Limb (tissue), 2 donors: ENCODE measurements at regions not wholly inside any gene's neighbourhood (a gene's known extent, or its start where the extent isn't known, plus 50 kb on each side); places are given as distances from the start of the nearest gene placed in this dataset.
"Not testable (repeated sequence)": the region's sequence is repeated elsewhere in the genome, so short reads cannot be mapped to it uniquely, and the experiment has no call there.

Experiments
- DNase-seq, 2 donors: peaks; one replicate each; pipeline ENCODE4 v3.0.0-alpha.2; 2016; ENCODE audit errors: extremely low spot score in 2 of 2

DNA sequence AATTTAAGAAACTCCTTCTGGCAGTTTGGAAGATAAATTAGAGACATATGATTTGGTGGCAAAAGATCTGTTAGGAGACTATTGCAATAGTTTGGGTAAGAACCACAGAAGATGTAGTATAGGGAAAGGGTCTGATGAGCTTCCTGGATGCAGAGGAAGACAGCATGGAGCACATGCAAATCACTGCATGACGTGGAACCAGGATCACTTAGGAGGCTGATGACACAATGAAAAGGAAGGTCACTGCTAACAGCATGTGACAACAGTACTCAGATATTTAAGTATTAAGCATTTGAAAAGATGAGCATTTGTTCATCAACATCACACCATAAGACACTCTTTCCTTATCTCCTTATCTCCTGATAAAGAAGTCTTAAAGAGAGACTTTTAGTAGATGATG, 167.8 kb upstream of the LDB2 start:
- no peak for DNase-seq

DNA sequence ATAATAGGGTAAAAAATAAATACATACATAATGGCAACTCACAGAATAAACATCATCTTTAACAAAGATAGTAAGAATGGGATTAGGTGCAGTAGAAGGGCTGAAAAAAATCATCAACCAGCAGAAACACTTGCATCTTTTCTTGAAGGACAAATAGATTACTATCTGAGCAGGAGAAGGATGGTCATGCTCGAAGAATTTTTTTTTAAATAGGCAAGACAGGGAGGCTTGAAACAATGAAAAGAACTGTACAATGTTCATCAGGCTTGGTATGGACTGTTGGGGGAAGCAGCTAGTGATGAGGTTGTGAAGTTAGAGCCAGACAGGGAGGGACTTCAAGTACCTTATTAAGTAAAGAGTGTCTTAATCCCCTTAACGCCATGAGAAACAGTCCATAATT, 167.4 kb upstream of the LDB2 start:
- DNase-seq: no peak

DNA sequence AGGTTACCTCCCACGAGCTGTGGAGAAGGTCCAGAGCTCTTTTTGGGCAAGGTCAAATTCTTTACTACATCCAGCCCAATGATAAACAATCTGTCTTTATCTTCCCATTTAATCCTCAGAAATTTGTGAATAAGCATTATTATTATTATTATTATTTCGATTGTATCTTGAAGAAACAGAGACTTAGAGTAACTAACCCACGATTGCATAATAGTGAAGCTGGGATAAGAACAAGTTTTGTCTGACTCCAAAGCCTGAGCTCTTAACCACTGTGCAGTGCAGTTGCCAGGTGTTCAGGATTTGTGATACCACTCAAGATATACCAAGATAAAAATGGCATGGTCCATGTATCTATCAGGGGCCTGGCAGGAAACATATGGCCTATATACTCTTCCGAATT, 166.5 kb upstream of the LDB2 start:
- DNase-seq: no peak

DNA sequence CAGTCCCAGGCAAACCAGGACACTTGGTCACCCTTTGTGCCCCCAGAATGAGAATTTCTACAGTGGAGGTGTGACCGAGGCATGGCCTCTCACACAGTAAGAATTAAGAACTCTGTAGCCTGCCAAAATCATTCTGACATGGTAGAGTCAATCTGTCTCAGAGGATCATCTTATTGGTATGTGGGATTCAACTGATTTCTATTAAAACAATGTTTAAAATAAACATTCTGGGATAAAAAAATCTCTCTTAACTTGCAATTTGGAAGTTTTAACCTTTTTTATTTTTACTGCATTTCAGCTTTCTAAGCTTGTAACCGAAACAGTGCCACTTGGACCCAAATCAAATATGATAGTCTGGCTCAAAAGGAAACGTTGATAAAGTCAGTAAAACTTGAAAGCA, 165.4 kb upstream of the LDB2 start:
- no peak for DNase-seq

GRCh38 chr4:17060230-17060629, 161.8 kb upstream of the LDB2 start:
- DNase-seq: no peak

- DNase-seq: peak in 1 of 2 donors; percentile 70
Measured at GRCh38 chr4:17058916-17059741, 160.7 kb upstream of the LDB2 start.

DNA sequence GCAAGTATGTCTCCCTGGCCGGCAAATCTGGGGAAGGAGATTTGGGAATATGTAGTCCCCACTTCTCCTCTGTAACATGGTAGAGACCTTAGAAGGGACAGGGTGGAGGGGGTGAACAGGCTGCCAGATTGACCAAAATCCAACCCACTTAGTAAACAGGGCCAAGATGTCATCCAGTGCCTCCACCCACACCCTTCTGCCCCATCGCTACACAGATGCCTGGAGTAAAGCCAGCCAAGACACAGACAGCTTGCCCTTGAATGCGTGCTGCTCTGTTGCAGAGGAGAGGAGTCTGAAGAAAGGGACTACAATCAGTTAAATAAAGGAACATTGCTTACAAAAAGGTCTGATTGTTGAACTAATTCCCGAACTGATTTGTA, 160.1 kb upstream of the LDB2 start:
- peak in 1 of 2 donors; percentile 34 for DNase-seq

DNA sequence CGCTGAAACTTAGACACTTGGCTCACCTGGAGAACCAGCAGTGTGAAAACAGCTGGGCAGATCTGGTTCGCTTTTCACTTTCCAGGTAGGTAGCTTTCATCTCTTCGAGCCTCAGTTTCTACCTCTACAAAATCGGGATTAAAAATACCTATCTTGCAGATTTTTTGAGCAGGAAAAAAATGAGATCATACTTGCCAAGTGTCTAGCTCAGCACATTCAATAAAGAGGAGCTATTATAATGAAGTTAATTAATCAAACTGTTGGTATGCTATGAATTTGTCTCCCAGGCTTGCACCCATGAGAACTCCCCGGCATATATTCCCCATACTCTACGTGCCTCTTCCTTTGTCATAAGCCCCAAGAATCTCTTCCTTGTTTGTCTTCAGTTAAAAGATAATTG, 158.6 kb upstream of the LDB2 start:
- no peak for DNase-seq

GRCh38 chr4:17055788-17056187, 157.3 kb upstream of the LDB2 start:
- no peak for DNase-seq

DNA sequence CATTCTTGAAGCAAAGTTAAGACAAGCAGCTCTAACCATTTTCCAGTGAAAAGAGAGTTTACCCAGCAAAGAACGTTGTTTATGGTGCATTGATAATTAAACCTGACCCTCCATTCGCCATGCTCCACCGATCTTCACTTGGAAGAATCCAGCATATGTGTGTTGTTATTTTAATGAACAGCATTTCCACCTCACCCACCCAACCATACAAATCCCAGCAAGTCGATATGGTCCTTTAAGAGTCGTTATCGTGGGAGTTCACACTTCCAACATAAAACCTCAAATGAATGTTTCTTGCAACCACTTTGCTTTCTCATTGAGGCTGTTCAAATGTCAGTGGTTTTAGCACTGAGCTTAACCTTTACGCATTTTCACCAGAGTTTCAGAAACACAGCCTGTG, 147.4 kb upstream of the LDB2 start:
- no peak for DNase-seq

DNA sequence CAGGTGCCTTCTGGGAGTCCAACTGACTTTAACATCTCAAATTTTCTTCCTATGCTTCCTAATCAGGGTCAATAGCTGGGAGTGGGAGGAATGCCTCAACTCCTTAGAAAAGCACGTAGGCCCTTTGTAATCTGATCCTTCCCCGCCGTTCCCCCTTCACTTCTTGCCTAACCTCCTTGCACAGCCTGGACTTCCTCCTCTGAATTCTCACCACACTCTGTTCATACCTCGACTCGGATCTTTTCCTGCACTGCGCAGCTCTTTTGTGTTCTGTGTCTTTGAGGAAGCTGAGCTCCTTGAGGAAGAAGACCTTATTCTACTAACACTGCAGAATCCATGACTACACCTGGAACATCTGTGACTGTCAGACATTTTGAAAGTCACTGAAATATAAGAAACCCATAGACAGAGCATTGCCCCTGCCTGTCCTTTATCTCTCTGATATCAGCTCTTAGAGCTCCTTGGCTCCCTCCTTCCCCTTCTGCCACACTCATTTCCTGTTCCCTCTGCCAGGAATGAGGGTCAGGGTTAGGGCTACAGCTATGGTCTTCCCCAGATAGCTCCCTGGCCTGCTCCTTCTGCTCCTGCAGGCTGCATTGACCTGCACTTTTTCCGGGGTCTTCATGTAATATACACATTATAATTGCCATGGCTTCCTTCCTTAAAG, 140.2 kb upstream of the LDB2 start:
- DNase-seq: no peak

DNA sequence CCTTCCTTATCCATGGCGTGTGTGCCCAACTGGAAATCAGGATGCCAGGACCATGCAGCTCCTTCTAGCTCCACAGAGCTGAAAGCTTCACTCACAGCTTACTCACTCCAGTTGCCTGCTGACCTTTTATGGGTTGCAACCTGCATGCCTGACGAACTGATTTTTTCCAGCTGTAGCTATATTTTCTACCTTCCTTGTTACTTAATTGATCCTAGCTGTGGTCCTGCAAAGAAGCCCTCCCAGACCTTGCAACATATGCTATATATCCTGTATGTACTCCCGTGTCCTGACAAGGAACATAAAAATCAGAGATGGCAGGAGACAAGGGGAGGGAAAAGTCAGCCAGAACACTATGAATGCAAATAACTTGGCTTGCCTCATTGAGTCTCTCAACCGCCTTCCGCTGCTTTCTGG, 135.3 kb upstream of the LDB2 start:
- no peak for DNase-seq

DNA sequence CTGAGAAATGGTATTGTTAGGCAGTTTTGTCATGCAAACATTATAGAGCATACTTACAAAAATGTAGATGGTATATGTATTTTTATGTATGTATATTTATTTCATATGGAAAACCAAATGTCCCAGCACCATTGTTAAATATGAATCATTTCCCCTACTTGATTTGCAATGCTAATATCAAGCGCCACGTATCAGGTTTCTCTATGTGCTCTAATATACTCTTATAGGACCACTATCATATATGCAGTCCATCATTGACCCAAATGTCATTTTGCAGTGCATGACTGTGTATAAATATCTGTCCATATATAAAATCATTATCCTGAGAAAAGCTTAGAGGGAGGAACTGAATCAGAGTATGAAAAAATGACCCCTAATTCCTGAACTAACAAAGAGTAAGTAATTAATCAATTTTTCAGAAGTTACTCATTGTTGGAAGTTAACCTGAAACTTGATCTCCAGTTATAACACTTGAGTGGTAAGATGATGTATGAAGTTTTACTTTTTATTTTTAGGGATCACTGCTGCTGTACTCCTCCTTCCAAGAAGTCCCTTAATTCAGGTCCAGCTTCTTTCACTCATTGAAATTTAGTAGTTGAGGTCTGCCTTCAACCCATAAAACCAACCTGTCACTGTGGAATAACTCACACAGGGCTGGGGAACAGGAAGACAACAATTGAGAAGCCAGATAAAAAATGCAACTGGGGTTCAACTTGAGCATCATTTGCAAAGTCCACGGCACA, 134.8 kb upstream of the LDB2 start:
- DNase-seq: no peak

DNA sequence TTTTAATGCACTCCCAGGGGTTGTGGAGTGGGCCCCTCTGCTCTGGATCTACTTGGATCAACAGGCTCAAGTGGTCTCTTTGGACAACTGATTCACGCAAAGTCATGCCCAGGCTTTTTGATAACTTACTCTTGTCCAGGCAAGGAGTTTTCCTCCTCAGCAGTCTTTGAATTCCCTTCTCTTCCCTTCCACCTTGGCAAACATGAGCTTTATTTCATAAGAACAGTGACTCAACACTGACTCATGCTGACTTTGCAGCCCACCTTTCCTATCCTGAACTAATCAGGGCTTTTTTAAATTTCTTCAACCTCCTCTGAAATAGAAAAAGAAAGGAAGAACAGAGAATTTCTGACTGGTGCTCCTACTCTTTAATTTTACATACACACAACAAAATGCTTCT, 132.1 kb upstream of the LDB2 start:
- DNase-seq: no peak

- DNase-seq: no peak
Measured at GRCh38 chr4:17029964-17030363, 131.5 kb upstream of the LDB2 start.

GRCh38 chr4:17029432-17029831, 131.0 kb upstream of the LDB2 start:
- DNase-seq: no peak

DNA sequence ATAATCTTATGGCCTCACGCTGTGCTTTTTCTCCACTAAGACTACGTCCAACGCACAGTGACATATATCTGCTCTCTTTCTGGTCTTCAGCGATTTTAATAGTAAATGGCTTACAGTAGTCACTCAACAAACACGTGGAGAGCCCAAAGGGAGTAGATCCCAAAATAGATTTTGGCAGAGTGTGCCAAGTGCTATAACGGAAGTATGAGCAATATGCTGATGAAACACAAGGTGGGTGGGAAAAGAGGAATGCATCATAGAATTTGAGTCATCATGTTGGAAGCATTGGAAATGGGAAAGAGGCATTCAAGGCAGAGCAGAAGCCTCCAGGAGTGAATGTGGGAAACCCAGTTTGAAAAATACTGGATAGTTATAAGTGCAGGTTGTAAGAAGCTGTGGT, 129.1 kb upstream of the LDB2 start:
- no peak for DNase-seq

GRCh38 chr4:17024425-17024824, 126.0 kb upstream of the LDB2 start:
- DNase-seq: no peak

- no peak for DNase-seq
Measured at GRCh38 chr4:17020901-17021300, 122.5 kb upstream of the LDB2 start.

- DNase-seq: no peak
Measured at GRCh38 chr4:17020451-17020850, 122.0 kb upstream of the LDB2 start.

DNA sequence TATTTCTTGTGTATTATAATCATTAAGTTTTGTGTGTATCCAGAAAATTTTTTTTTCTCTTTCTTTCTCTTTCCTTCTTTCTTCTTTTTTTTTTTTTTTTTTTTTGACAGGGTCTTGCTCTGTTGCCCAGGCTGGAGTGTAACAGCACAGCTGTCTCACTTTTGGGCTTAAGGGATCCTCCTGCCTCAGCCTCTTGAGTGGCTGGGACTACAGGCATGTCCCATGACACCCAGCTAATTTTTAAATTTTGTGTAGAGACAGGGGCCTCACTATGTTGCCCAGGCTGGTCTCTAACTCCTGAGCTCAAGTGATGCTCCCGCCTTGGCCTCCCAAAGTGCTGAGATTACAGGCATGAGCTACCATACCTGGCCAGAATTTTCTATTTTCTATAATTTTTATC, 120.2 kb upstream of the LDB2 start:
- not testable (repeated sequence) for DNase-seq

DNA sequence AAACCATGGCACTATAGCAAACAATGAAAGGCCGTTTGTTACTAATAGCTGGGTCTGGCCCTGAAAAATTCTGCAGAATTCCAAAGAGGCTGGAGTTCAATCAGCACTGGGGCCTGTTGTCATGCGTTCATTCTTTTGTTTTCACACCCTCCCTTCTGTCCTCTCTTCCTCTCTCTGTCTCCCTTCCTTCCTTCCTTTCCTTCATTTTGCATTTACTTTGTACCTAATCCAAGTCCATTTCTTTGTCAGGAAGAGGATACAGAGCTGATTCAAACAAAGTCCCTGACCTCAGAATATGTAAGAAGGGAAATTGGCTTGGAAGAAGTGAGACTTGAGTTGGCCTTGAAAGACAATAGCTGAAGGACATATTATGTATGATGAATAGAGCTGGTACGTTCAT, 119.6 kb upstream of the LDB2 start:
- no peak for DNase-seq
